ENCODE measurements at regions not wholly inside any gene's neighbourhood (a gene's known extent, or its start where the extent isn't known, plus 50 kb on each side); places are given as distances from the start of the nearest gene placed in this dataset.

DNA sequence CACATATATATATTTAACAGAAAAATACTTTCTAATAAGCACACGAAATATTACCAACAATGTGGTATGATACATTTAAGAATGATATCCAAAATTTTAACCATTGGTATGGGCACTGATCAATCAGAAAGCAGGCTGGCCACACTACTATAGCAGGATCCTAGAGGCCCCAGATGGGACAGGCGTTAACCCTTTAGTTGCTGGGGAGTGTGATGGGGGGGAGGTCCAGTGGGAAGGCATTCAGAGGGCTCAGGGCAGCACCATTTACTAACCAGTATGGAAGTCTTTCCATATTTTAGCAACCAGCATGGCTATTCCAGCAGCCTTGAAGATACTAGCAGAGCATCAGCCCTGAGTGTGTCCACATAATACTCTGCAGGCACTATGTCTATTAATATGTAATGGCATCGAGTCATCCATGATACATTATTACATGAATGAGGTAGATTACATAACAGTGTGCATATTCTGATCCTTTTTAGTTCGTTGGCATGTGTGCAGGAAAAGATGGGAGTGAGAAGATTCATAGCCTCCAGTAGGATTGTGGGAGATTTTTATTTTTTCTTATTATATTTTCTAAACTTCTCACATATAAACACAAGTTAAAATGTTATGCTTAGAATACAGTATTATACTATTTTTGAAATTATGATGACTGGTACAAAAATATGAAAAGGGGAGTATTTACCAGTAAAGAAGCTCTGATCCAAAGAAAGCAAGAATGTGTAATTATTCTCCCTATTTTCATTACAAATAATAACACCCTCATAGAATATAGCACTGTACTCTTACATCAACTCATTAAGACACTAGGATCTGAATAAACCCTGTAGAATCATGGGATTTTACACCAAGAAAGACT lies 78.9 kb downstream of the FAM217A start:
- no peak for DNase-seq

DNA sequence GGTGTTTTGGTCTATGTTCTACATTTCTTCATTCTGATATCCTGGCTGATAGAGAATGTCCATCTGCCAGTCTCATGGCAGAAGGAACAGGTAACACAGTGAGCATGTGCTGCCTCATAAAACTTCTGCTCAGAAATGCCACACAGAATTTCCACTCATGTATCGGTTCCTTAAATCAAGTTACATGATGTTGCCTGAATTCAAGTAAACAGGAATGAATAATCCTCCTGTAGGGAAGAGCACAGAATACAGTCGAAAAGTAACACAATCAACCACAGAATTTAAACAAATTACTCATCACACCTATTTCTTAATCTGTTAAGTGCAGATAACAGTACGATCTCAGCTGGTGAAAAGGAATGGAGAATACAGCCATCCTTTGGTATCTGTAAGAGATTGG lies 74.7 kb downstream of the FAM217A start:
- no peak for DNase-seq

GRCh38 chr6:4008324-4009047 lies 70.5 kb downstream of the FAM217A start:
- peak; percentile 43 for DNase-seq

DNA sequence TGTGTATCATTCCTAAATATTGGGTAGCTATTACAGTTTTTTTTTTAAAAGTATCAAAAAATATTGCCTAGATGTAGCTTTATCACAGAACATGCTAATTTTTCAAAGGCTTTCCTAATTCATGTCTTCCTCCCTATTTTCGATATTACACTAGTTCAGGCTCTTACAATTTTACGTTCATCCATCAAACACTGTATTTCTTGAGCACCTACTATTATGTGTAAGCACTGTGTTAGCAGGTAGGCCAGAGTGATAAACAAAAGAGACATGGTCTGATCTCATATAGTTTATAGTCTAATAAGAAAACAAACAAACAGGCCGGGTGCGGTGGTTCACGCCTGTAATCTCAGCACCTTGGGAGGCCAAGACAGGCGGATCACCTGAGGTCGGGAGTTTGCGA lies 69.5 kb downstream of the FAM217A start:
- no peak for DNase-seq

- DNase-seq = no peak
Observed at GRCh38 chr6:4010048-4010447, 68.9 kb downstream of the FAM217A start.

DNA sequence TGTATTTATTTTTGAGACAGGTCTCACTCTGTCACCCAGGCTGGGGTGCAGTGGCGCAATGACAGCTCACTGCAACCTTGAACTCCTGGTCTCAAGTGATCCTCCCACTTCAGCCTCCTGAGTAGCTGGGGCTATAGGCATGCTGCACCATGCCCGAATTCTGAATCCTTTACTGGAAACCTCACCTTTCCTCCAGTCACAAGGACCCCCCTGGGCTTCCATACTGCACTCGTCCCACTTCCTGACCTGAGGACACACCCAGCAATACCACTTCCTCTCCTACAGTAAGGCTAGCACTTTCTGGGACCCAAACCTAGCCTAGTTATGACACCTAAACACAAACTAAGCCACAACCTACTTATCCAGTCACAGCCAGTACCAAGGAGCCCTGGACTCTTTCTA lies 68.2 kb downstream of the FAM217A start:
- DNase-seq = no peak

GRCh38 chr6:4012826-4013225 lies 66.1 kb downstream of the FAM217A start:
- no peak for DNase-seq

- DNase-seq = peak; percentile 23
Observed at GRCh38 chr6:4017058-4017739, 61.7 kb downstream of the FAM217A start.

DNA sequence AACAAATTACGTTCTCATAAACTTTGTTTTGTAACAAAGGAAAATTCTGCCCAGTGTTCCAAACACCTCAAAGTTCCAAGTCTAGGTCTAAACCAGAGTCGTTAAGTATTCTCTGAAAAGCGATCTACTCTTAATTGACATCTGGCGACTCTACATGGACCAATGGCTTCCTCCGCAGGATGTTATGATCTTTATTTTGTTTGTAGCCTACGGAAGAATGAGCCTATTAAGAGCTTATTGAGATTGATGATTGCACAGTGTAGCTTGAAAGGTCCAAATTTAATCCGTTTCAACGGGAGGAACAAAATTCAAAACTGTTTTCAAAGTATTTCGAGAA lies 61.1 kb downstream of the FAM217A start:
- peak; percentile 60 for DNase-seq

DNA sequence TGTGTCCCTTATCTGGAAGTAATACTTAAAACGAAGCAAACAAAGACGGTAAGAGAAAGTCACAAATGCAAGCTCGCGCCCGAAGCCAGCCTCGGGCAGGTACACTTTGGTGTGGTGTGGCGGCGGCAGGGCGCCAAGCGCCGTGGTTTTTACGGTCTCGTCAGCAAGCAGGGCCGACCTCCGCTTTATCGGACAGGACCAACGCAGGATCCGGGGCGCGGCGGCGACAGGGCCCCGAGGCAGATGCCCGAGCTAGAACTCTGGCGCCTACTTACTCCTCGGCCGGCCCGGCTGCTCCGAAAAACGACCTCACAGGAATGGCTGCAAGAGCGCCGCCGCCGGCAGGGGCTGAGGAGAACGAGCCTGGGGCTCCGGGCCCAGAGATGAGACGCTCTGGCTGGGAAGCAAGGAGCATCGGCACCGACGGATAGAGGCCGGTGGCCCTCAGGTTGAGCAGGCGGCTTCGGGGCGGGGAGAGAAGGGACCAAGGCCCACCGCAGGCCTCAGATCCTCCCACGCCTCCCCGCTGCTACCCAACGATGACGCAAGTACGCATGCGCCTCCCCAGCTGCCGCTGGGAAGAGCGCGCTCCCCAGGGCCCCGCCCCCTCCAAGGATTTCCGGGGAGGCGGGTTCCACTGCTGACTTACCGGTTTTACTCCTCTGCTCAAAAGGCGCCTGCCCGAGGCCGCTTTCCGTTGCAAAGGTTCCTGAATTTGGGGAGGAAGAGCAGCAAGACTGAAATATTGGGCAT lies 60.6 kb downstream of the FAM217A start:
- peak; percentile 97 for DNase-seq

All from renal pelvis (tissue), 1 donor.